GM03348 (cell line): ENCODE measurements at regions not wholly inside any gene's neighbourhood (a gene's known extent, or its start where the extent isn't known, plus 50 kb on each side); places are given as distances from the start of the nearest gene placed in this dataset.
"Not testable (repeated sequence)": the region's sequence is repeated elsewhere in the genome, so short reads cannot be mapped to it uniquely, and the experiment has no call there.

Experiments used
- DNase-seq: peaks from one replicate; pipeline ENCODE4 v3.0.0; 2012; ENCODE audit warnings: low spot score

DNA sequence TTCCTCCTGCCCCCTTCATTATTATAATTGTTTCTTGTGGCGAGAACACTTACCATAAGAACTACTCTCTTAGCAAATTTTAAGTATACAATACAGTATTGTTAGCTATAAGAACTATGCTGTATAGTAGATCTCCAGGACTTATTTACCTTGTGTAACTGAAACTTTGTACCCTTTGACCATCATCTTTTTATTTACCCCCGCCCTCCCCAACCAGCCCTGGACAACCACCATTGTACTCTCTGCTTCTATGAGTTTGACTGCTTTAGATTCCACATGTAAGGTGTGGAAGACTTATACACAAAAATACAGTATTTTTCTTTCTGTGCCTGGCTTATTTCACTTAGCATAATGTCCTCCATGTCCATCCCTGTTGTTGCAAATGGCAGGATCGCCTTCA lies 161.1 kb downstream of the PHF8 start:
- no peak for DNase-seq

DNA sequence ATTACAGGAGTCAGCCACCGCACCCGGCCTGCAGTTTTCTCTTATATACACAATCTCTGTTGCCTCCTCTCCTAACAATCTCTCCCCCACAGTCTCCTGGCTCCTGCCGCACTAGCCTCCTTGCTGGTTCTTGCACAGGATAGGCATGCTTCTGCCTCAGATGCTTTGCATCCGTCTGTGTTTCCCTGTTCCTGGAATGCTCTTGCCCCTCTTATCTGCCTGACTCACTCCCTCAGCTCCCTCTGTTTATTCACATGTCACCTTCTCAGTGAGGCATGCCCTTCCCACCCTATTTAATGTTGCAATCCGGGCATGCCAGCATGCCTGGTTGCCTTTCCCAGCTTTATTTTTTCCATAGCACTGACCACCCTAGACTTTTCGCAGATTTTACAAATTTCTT lies 161.9 kb downstream of the PHF8 start:
- DNase-seq = no peak

DNA sequence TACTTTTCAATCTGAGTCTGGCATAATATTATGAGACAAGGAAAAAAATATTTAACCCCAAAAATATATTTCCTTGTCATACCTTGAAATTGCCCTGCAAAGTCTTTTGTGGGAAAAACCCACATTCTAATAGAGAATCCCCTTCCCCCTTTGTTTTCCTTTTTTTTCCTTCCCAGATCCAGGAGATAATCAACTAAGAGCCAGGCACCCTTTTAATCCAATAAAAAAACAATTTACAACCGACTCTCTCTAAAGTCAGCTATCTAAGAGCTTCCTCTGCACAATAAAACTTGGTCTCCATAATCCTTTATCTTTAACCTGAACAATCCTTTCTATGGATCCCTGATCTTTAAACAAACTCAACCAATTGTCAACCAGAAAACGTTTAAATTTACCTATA lies 163.5 kb downstream of the PHF8 start:
- DNase-seq = not testable (repeated sequence)

DNA sequence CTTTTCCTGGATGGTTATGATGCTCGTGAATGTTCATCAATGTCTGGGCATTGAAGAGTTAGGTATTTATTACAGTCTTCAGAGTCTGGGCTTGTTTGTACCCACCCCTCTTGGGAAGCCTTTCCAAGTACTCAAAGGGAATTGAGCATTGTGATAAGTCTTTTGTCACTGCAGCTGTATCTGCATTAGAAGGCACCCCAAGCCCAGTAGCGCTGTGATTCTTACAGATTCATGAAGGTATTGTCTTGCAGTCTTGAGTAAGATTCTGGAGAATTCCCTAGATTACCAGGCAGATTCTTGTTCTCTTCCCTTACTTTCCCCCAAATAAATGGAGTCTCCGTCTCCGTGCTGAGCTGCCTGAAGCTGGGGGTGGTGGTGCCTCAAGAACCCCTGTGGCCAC lies 173.4 kb upstream of the HUWE1 start:
- no peak for DNase-seq

DNA sequence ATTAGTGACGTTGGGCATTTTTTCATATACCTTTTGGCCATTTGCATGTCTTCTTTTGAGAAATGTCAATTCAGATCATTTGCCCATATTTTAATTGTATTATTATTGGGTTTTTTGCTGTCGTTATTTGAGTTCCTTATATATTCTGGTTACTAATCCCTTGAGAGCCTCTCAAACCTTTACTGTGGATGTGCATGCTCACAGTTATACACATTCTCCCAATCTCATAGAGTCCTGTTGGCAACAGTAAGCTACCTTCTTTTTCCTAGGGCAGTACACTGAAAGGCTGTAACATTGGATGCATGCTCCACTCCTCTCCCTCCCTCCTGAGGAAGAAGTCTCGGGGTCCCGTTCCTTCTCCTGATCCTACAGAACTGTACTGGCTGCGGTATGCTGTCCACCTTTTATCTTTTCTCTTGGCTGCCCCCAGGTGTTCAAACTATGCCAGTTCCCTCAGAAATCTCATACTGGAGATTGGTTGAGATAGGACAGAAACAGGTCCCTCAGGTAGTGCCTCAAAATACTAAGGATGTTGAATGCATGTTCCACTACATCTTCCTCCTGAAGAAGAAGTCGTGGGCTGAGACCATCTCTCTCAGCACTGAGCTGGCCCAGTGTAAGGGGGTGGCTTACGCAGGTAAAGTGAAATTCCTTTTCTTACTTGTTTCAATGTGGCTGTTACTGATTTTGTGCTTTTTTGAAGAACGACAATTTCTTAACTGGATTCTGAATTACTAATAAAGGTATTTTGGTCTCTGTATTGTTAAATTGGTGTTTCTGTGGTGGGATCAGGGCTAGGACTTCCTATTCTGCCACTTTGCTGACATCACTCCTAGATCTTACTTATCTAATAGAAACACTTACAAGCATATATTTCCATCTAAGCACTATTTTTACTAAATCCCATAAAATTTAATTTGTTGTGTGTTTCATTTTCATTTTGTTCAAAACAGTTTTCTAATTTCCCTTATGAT lies 145.4 kb upstream of the HUWE1 start:
- DNase-seq = peak; percentile 33

DNA sequence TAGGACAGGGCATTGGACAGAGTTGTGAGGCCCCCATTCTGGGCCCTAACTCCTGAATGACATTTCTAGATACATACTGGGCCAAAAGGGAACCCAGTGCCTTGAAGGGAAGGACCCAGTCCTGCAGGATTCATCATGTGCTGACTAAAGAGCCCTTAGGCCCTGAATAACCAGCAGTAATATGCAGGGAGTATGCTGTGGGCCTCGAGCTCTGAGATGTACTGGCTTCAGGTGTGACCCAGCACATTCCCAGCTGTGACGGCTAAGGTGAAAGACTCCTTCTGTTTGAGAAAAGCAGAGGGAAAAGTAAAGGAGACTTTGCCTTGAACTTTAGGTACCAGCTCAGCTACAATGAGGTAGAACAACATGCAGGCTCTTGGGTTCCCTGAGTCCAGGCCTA lies 138.2 kb upstream of the HUWE1 start:
- DNase-seq = no peak

DNA sequence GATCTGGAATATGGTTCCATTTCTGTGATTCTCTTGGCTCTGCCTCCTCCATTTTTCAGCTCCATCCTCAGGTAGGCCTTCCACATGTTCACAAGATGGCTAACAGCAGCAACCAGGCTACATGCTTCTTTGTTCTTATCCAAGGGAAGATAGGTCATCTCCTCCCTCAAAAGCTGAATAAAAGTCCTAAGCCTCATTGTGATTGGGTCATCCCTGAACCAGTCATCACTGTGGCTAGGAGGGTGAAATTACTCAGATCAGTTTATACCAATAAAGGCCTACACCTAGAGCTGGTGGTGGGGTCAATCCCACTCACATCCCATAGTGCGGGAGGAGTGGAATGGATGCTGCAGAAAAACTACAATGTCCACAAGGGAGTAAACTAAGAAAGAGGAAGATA lies 131.6 kb upstream of the HUWE1 start:
- not testable (repeated sequence) for DNase-seq

DNA sequence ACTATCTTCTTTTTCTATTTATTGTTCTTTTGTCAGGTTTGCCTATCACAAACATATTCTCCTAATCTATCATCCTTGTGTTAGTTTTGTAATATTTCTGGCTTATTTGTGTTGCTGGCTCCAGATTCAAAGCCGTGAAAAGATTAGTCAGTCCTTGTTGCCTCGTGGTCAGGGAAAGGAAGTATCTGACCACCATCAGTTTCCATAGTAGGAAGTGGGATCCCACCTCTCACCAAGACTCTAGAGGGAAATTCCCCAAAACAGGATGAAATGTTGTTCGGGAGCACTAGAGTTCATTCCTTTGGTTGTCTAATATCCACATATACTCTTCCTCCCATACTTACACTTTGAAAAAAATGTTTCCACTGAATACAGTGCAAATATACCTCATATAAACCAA lies 131.0 kb upstream of the HUWE1 start:
- no peak for DNase-seq

DNA sequence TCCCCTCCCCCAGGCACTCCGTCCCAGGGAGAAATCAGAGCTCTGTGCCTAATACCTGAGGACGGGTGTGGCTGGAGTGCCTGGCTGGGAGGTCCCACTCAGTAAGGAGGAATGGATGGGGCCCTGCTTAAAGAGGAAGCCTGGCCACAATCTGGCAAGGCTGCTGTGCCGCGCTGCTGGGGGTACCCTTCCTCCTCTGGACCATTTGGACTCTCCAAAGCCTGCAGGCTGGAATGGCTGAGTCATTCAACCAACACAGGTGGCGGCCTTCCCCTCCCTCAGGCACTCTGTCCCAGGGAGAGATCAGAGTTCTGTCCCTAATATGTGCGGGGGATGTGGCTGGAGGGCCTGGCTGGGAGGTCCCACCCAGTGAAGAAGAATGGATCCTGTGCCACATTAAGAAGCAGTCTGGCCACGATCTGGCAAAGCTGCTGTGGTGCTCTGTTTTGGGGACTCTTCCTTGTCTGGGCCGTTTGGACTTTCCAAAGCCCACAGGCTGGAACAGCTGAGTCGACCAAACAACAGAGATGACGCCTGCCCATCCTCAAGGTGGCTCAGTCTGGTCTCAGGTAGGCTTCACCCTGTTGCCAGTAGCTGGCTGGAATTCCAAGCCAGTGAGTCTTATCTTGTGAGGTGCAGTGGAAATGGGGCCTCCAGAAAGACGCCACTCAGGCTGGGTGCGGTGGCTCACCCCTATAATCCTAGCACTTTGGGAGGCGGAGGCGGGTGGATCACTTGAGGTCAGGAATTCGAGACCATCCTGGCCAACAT lies 127.3 kb upstream of the HUWE1 start:
- no peak for DNase-seq

DNA sequence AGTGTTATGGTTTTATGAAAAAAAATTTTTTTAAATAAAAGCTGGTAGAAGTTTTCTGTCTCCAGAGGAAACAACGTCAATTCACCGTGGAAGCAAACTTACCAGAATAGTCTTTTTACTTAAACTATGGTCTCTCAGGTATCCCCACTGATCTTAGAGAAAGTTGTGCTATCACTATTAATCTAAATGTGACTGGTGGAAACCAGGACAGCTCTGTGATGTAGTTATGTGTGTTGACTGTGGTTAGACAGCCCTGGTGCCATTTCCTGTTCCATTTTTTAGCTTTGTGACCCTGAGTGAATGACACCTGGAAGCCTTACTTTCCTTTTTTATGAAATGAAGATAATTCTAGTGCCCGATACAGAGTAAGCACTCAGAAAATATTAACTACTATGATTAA lies 111.8 kb upstream of the HUWE1 start:
- no peak for DNase-seq

DNA sequence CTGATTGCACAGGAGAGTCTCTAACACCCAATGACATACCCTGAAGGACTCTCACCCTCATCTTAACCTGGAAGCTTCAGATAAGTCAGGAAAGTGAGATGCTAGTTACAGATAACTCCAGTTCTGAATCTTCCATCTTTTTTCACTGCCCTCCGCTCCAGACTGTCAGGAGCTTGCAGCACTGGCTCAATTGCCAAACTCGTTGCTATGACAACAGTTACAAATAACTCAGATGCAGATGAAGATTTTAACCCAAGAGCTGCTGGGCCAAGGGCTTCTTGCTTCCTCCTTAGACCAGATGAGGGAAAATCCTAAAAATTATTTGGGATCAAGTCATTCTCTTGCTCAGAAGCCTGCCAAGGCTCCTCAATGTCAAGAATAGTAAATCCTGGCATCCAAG lies 109.1 kb upstream of the HUWE1 start:
- no peak for DNase-seq

DNA sequence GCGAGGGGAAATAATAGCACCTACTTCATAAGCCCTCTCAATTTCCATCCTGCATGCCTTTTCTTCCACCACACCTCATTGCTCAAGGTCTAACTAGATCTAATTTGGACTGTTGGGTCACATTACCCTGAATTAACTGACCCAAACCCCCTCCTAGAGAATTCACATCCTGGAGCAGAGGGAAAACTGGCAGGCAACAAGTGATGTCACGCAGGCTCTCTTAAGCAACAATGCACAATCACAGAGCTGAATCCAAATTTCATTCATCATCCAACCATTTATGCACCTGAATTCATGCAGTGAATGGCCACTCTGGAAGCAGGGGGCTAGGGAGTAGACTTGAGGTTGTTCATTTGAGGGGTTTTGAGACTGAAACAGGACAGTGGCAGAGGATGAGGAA lies 107.7 kb upstream of the HUWE1 start:
- DNase-seq = no peak

DNA sequence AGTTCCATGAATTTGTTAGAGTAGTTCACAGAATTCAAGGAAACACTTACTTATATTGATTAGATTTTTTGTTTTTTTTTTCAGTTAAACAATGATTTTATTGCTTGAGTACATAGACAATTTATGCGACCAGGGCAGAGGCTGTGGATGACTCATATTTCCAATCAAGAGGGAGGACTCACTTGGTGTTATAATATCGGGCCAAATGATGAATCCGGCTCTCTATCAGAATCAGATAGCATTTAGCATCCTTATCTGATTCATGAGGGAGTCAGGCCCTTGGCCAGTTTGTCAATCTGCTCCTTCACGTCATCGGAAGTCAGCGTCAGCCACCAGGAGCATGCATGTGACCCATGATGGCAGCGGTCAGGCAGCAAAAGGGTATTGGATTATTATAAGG lies 82.3 kb upstream of the HUWE1 start:
- no peak for DNase-seq

DNA sequence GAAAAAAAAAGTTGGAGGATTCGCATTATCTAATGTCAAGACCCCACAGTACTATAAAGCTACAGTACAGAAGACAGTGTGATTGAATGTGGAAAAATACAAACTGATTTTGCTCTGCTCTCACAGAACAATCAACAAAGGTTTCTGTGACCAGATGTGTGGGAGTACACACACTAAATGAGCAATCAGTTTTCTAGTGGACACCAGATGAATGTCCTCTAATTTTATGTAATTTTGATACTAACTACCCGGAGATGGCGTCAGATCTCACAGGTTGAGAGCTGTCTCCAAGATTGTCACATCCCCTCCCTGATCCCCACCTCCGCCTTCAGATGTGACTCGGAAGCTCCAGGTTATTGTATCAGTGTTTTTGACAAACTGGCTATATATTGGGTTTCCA lies 81.9 kb upstream of the HUWE1 start:
- DNase-seq = no peak

DNA sequence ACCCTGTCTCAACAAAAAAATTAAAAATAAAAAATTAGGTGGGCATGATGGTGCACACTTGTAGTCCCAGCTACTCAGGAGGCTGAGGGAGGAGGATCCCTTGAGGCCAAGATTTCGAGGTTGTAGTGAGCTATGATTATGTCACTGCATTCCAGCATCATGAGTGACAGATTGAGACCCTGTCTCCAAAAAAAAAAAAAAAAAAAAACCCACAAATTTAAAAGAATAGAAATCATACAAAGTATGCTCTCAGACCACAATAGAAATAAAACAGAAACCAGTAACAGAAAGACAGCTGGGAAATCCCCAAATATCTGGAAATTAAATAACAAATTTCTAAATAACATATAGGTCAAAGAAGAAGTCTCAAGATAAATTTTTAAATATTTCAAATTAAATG lies 81.0 kb upstream of the HUWE1 start:
- no peak for DNase-seq

DNA sequence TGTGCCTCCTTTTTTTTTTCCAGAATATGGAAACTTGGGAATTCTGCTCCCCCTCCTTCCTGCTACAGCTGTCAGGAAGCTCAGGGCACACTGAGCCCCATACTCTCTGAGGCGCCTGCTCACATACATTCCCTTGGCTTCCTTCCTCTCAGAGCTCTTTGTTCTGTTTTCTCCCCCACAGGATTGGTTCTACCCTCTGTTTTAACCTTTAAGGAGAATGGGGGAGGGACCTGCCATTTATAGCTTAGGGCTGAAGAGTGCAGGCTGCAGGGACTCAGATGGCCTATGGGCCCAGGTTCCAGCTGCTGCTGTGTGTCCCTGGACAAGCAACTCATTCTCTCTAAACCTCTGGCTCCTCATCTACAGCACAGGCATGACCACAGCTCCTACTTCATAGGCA lies 70.7 kb upstream of the HUWE1 start:
- not testable (repeated sequence) for DNase-seq

DNA sequence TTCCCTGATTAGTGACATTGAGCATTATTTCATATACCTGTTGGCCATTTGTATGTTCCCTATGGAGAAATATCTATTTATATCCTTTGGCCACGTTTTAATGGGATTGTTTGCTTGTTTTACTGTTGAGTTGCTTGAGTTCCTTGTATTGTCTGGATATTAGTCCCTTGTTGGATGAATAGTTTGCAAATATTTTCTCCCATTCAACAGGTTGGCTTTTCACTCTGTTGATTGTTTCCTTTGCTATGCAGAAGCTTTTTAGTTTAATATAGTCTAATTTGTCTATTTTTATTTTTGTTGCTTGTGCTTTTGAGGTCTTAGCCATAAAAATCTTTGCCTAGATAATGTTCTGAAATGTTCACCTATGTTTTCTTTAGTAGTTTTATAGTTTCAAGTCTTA lies 60.2 kb upstream of the HUWE1 start:
- DNase-seq = no peak

DNA sequence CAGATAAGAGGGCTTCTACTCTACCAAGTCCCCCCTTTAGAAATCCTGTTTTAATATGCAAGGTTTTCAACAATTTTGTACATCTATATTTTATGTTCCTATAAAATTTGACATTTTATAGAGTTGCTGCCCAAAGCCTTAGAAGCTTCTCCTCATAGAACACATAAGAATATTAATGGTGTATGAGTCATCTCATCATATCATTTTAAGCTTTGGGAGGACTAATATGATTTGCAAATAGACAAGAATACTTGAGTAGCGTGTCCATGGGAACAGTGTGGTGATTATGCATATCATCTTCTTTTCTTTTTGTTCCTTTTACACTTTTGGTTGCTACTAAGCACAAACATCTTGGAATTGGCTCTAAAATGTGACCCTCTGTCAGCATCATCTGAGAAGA lies 56.7 kb upstream of the HUWE1 start:
- no peak for DNase-seq

DNA sequence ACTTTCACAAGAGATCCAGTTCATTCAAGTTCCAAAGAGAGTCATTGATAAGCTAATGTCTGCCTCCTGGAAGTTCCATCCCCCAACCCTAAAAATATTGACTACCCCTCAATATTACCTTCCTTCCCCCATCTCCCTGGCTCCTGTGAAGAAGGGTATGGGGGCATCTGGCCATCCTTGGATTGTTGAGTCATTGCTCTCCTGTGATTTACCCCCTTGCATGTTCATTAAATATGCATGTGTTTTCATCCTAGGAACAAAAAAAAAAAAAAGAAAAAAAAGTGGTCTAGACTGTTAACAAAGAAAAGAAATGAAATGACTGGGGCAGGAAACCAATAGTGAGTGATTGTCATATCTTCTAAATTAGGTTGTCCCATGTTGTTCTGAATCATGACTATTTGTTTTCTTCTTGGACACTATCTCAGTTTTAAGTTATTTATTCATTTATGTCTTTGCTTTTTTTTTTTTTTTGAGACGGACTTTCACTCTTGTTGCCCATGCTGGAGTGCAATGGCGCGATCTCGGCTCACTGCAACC lies 51.9 kb upstream of the HUWE1 start:
- no peak for DNase-seq
